ENCODE measurements at regions not wholly inside any gene's neighbourhood (a gene's known extent, or its start where the extent isn't known, plus 50 kb on each side); places are given as distances from the start of the nearest gene placed in this dataset.

DNA sequence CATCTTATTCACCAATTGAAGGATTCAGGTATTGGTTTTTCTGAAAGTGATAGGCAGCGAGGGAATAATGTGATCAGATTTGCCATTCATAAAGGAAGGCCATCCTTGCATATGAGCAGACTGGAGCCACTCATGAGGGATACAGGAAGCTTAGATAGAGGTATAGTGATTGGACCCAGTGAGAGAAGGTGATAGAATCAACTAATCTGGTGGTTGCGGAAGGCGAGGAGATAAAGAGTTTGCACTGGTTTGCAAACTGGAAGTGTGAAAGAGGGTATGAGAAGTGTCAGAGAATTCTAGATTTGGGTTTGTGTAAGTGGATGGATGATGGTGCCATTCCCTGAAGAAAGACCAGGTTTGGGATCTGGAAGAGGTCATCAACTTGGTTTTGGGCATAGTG is 57.3 kb upstream of the RASGEF1B start:
- Histone ChIP-seq H3K79me2 (ENCODE audit: insufficient read depth, low read length) (no peaks in the 10 kb centered on the region), H3K9ac (ENCODE audit: low read length) (no peak overlapping the region), H3K9me2 (ENCODE audit: low read depth, low read length) (no peaks in the 10 kb centered on the region), H2AFZ (ENCODE audit: low read length) (no peak overlapping the region), H3K27me3 (ENCODE audit: insufficient read depth, low read length) (no peaks in the 10 kb centered on the region), H3K27ac (ENCODE audit: low read depth, low read length, poor library complexity, severe bottlenecking) (no peak overlapping the region), H4K20me1 (ENCODE audit: insufficient read depth, low read length) (no peaks in the 10 kb centered on the region), H3K4me1 (ENCODE audit: insufficient read depth, low read length, severe bottlenecking) (peaks cover 4% of the 10 kb centered on the region), H3K4me3 (ENCODE audit: low read depth, low read length, poor library complexity, severe bottlenecking) (no peak overlapping the region), H3F3A (ENCODE audit: insufficient read depth, low read length) (no peaks in the 10 kb centered on the region), H3K36me3 (ENCODE audit: insufficient read depth, low read length) (no peaks in the 10 kb centered on the region), H3K9me3 (ENCODE audit: low read length) (peaks cover 22% of the 10 kb centered on the region), H3K4me2 (ENCODE audit: low read length) (no peak overlapping the region)
- TF ChIP-seq CTCF (IDR thresholded peaks at IDR 0.05; ENCODE audit: low read length), result no peak
- no peak for TF ChIP-seq EZH2 (IDR thresholded peaks at IDR 0.05; ENCODE audit: borderline replicate concordance, low read length)

DNA sequence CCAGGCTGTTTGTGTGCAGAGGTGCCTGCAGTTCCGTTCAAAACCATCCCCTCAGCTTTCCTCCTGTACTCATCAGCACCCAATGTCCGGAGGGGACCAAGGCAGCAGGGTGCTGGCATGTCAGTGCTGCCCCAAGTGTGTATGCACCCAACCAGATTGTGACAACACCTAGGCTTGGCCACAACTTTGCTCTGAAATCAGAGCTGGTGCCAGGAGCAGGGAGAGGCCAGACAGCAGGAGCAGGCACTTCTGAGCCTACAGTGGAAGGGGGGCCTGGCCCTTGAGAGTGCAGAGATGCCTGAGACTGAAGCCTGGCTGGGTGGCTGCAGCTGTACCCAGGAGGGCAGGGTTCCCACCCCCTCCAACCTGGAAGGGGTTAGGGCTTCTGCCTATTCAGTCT is 56.5 kb upstream of the RASGEF1B start:
- H3F3A ChIP-seq (ENCODE audit: insufficient read depth, low read length), result no peaks in the 10 kb centered on the region
- no peaks in the 10 kb centered on the region for H3K36me3 ChIP-seq (ENCODE audit: insufficient read depth, low read length)
- H3K27me3 ChIP-seq (ENCODE audit: insufficient read depth, low read length), result no peaks in the 10 kb centered on the region
- H3K4me1 ChIP-seq (ENCODE audit: insufficient read depth, low read length, severe bottlenecking), result peaks cover 11% of the 10 kb centered on the region
- H3K9me2 ChIP-seq (ENCODE audit: low read depth, low read length), result no peaks in the 10 kb centered on the region
- TF ChIP-seq EZH2 (IDR thresholded peaks at IDR 0.05; ENCODE audit: borderline replicate concordance, low read length) (no peak), CTCF (IDR thresholded peaks at IDR 0.05; ENCODE audit: low read length) (no peak)
- H3K27ac ChIP-seq (ENCODE audit: low read depth, low read length, poor library complexity, severe bottlenecking), result no peak overlapping the region
- H3K9ac ChIP-seq (ENCODE audit: low read length), result no peak overlapping the region
- H3K79me2 ChIP-seq (ENCODE audit: insufficient read depth, low read length), result no peaks in the 10 kb centered on the region
- H3K4me2 ChIP-seq (ENCODE audit: low read length), result no peak overlapping the region
- H3K9me3 ChIP-seq (ENCODE audit: low read length), result peaks cover 22% of the 10 kb centered on the region
- no peaks in the 10 kb centered on the region for H4K20me1 ChIP-seq (ENCODE audit: insufficient read depth, low read length)
- no peak overlapping the region for H2AFZ ChIP-seq (ENCODE audit: low read length)
- no peak overlapping the region for H3K4me3 ChIP-seq (ENCODE audit: low read depth, low read length, poor library complexity, severe bottlenecking)

- H3K9me3 ChIP-seq (ENCODE audit: low read length), result peaks cover 22% of the 10 kb centered on the region
- H3K4me2 ChIP-seq (ENCODE audit: low read length), result no peak overlapping the region
- TF ChIP-seq CTCF (IDR thresholded peaks at IDR 0.05; ENCODE audit: low read length) (no peak), EZH2 (IDR thresholded peaks at IDR 0.05; ENCODE audit: borderline replicate concordance, low read length) (no peak)
Observed at GRCh38 chr4:81527709-81528108, 56.0 kb upstream of the RASGEF1B start.

More at GRCh38 chr4:81527709-81528108, 56.0 kb upstream of the RASGEF1B start:
- H3K9me2 ChIP-seq (ENCODE audit: low read depth, low read length), result no peaks in the 10 kb centered on the region
- no peak overlapping the region for H3K27ac ChIP-seq (ENCODE audit: low read depth, low read length, poor library complexity, severe bottlenecking)
- no peak overlapping the region for H3K4me3 ChIP-seq (ENCODE audit: low read depth, low read length, poor library complexity, severe bottlenecking)
- no peaks in the 10 kb centered on the region for H4K20me1 ChIP-seq (ENCODE audit: insufficient read depth, low read length)
- no peak overlapping the region for H3K9ac ChIP-seq (ENCODE audit: low read length)
- H2AFZ ChIP-seq (ENCODE audit: low read length), result no peak overlapping the region
- no peaks in the 10 kb centered on the region for H3K36me3 ChIP-seq (ENCODE audit: insufficient read depth, low read length)
- H3K79me2 ChIP-seq (ENCODE audit: insufficient read depth, low read length), result no peaks in the 10 kb centered on the region
- H3K4me1 ChIP-seq (ENCODE audit: insufficient read depth, low read length, severe bottlenecking), result peaks cover 15% of the 10 kb centered on the region
- H3K27me3 ChIP-seq (ENCODE audit: insufficient read depth, low read length), result no peaks in the 10 kb centered on the region
- H3F3A ChIP-seq (ENCODE audit: insufficient read depth, low read length), result no peaks in the 10 kb centered on the region

Data from OCI-LY1 (cell line).